ENCODE measurements at regions not wholly inside any gene's neighbourhood (a gene's known extent, or its start where the extent isn't known, plus 50 kb on each side); places are given as distances from the start of the nearest gene placed in this dataset.

GRCh38 chr3:137204409-137204808 is 246.6 kb downstream of the IL20RB start:
- DNase-seq (ENCODE audit: low read depth in 2 of 2), result no peak

GRCh38 chr3:137205394-137206045 is 247.7 kb downstream of the IL20RB start:
- no peak for DNase-seq (ENCODE audit: low read depth in 2 of 2)

GRCh38 chr3:137207616-137208015 is 249.8 kb downstream of the IL20RB start:
- no peak for DNase-seq (ENCODE audit: low read depth in 2 of 2)

- no peak for DNase-seq (ENCODE audit: low read depth in 2 of 2)
Observed at GRCh38 chr3:137217733-137218132, 259.9 kb downstream of the IL20RB start.

- no peak for DNase-seq (ENCODE audit: low read depth in 2 of 2)
Observed at GRCh38 chr3:137219801-137220445, 262.1 kb downstream of the IL20RB start.

GRCh38 chr3:137222736-137223225 is 265.0 kb downstream of the IL20RB start:
- DNase-seq (ENCODE audit: low read depth in 2 of 2), result no peak

- DNase-seq (ENCODE audit: low read depth in 2 of 2), result no peak
Observed at GRCh38 chr3:137224464-137224863, 266.7 kb downstream of the IL20RB start.

GRCh38 chr3:137242836-137243400 is 285.1 kb downstream of the IL20RB start:
- DNase-seq (ENCODE audit: low read depth in 2 of 2), result no peak

- no peak for DNase-seq (ENCODE audit: low read depth in 2 of 2)
Observed at GRCh38 chr3:137246491-137246890, 288.7 kb downstream of the IL20RB start.

- no peak for DNase-seq (ENCODE audit: low read depth in 2 of 2)
Observed at GRCh38 chr3:137249311-137249940, 291.6 kb downstream of the IL20RB start.

- no peak for DNase-seq (ENCODE audit: low read depth in 2 of 2)
Observed at GRCh38 chr3:137259089-137259488, 301.3 kb downstream of the IL20RB start.

GRCh38 chr3:137259701-137260100 is 301.9 kb downstream of the IL20RB start:
- DNase-seq (ENCODE audit: low read depth in 2 of 2), result no peak

GRCh38 chr3:137264071-137264820 is 306.5 kb downstream of the IL20RB start:
- DNase-seq (ENCODE audit: low read depth in 2 of 2), result no peak

- no peak for DNase-seq (ENCODE audit: low read depth in 2 of 2)
Observed at GRCh38 chr3:137264843-137265330, 307.1 kb downstream of the IL20RB start.

- DNase-seq (ENCODE audit: low read depth in 2 of 2), result no peak
Observed at GRCh38 chr3:137282871-137283270, 325.1 kb downstream of the IL20RB start.

GRCh38 chr3:137285924-137286323 is 328.1 kb downstream of the IL20RB start:
- DNase-seq (ENCODE audit: low read depth in 2 of 2), result no peak

- DNase-seq (ENCODE audit: low read depth in 2 of 2), result no peak
Observed at GRCh38 chr3:137293086-137293485, 335.3 kb downstream of the IL20RB start.

- no peak for DNase-seq (ENCODE audit: low read depth in 2 of 2)
Observed at GRCh38 chr3:137294139-137294538, 336.4 kb downstream of the IL20RB start.

- no peak for DNase-seq (ENCODE audit: low read depth in 2 of 2)
Observed at GRCh38 chr3:137294839-137295238, 337.1 kb downstream of the IL20RB start.

- no peak for DNase-seq (ENCODE audit: low read depth in 2 of 2)
Observed at GRCh38 chr3:137295336-137295735, 337.6 kb downstream of the IL20RB start.

- no peak for DNase-seq (ENCODE audit: low read depth in 2 of 2)
Observed at GRCh38 chr3:137296116-137296515, 338.3 kb downstream of the IL20RB start.

GRCh38 chr3:137297770-137298169 is 340.0 kb downstream of the IL20RB start:
- DNase-seq (ENCODE audit: low read depth in 2 of 2), result no peak
